ENCODE measurements at regions not wholly inside any gene's neighbourhood (a gene's known extent, or its start where the extent isn't known, plus 50 kb on each side); places are given as distances from the start of the nearest gene placed in this dataset.

GRCh38 chr11:95404370-95404769 is 173.4 kb upstream of the SESN3 start:
- DNase-seq (ENCODE audit: low read depth, low spot score): no peak
- Histone ChIP-seq H3K9me1 (replicated peaks; ENCODE audit: control insufficient read depth, extremely low read depth, insufficient read depth, low read length) (no peaks in the 10 kb centered on the region), H4K20me1 (replicated peaks; ENCODE audit: control insufficient read depth, extremely low read depth, insufficient read depth, low read length) (no peaks in the 10 kb centered on the region), H3K27ac (ENCODE audit: insufficient read depth, low read depth, low read length) (no peak overlapping the region), H2AFZ (ENCODE audit: low read depth, low read length) (no peak overlapping the region), H3K36me3 (ENCODE audit: control insufficient read depth in 2 of 2, extremely low read depth in 1 of 2, insufficient read depth in 2 of 2, low read length in 2 of 2) (no peaks in the 10 kb centered on the region), H3K4me2 (ENCODE audit: insufficient read depth, low read length) (no peak overlapping the region), H3K4me3 (replicated peaks in 1 of 3; ENCODE audit: insufficient read depth in 1 of 3, low read depth in 1 of 3, low read length in 3 of 3) (no peak overlapping the region), H3K9ac (replicated peaks; ENCODE audit: extremely low read depth, insufficient read depth, low read length) (no peak overlapping the region), H3K79me2 (ENCODE audit: control insufficient read depth, insufficient read depth, low read length) (no peaks in the 10 kb centered on the region), H3K27me3 (ENCODE audit: control insufficient read depth in 2 of 2, insufficient read depth in 2 of 2, low read length in 2 of 2) (peaks cover 0 to 3% of the 10 kb centered on the region in 2 experiments), H3K9me3 (replicated peaks; ENCODE audit: control insufficient read depth, insufficient read depth, low read length) (no peaks in the 10 kb centered on the region), H3K4me1 (ENCODE audit: control insufficient read depth, extremely low read depth, insufficient read depth, low read length) (no peaks in the 10 kb centered on the region)
- no peak for FAIRE-seq
- ChIA-PET POLR2A (no interaction called here), CTCF (interaction anchor here (1.6 kb wide), 1 partner anchor 301 kb away, joined by 3 read pairs; no protein-coding TSS in a partner anchor)
- BruUV-seq (replicated peaks): no TSS peak
- TF ChIP-seq POLR2A (IDR thresholded peaks at IDR 0.05; ENCODE audit: low read depth, low read length): no peak
- no peak for TF ChIP-seq POLR2AphosphoS5 (IDR thresholded peaks at IDR 0.05; ENCODE audit: insufficient read depth, low read depth, low read length)
- no peak for TF ChIP-seq CTCF (IDR thresholded peaks at IDR 0.05; ENCODE audit: extremely low read depth in 1 of 2, insufficient read depth in 1 of 2, low read depth in 1 of 2, low read length in 2 of 2)
- TF ChIP-seq GATA2 (IDR thresholded peaks at IDR 0.05; ENCODE audit: insufficient read depth, insufficient read length, low read depth, low read length): no peak
- no peak for TF ChIP-seq EZH2 (IDR thresholded peaks at IDR 0.05; ENCODE audit: borderline replicate concordance, low read depth, low read length, severe bottlenecking)
- no peak for TF ChIP-seq JUN (IDR thresholded peaks at IDR 0.05; ENCODE audit: borderline replicate concordance, insufficient read depth, insufficient read length, low read depth)
- no peak for TF ChIP-seq FOS (IDR thresholded peaks at IDR 0.05; ENCODE audit: borderline replicate concordance, insufficient read depth, low read length)
- no peak for TF ChIP-seq MYC (IDR thresholded peaks at IDR 0.05; ENCODE audit: low read depth, low read length)
- TF ChIP-seq MAX (IDR thresholded peaks at IDR 0.05; ENCODE audit: insufficient read depth, insufficient read length): no peak
- intact Hi-C loops (cut with micrococcal nuclease): no loop called here
- dilution Hi-C loops (cut with MboI; ENCODE audit: extremely low pct_ligation_motif_present, low sequenced_read_pairs): no loop called here

Data from endothelial cell of umbilical vein (primary cell).